Activated CD4-positive, alpha-beta T cell treated with anti-CD3 and anti-CD28 coated beads, Interleukin-2, amount 50 U/mL, for 48 hours (primary cell): ENCODE measurements at regions not wholly inside any gene's neighbourhood (a gene's known extent, or its start where the extent isn't known, plus 50 kb on each side); places are given as distances from the start of the nearest gene placed in this dataset.

Experiments used
- DNase-seq, 2 experiments: peaks; one replicate each; pipeline ENCODE4 v3.0.0-alpha.2; 2020

DNA sequence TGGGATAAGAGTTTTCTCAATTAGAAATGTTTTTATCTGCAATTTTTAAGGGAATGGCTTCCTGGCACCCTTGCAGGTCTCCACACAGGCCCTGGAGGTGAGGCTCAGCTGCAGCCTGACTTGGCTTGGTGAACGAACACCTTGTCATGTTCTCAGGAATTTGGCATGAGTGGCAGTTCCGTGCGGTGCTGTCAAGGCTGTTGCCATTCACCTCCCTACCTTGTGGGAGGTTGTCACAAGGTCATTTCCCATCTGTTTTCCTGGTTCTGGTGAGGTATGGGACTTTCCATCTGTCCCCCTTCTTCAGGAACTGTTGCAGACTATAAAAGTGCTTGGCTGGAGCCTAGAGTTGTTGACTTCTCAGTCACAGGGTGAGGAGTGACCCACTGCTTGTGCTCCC, 82.9 kb downstream of the ELOVL4 start:
- DNase-seq, result no peak

DNA sequence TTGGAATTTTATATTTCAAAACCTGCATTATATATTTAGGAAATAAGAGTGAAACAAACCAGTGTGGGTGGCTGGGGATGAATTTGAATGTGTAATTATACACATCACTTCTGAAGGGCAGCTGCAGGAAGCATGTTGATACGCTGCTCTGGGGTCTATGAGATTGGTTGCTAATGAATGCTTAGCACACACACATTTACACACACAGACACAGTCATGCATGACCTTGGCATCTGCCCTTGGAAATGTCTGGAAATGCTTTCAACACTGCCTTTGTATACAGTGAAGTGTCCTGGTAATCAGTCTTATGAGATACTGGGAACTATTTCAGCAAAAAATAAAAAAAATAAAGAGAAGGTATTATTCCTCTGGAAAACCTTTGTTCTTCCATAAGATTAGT, 83.4 kb downstream of the ELOVL4 start:
- no peak for DNase-seq

DNA sequence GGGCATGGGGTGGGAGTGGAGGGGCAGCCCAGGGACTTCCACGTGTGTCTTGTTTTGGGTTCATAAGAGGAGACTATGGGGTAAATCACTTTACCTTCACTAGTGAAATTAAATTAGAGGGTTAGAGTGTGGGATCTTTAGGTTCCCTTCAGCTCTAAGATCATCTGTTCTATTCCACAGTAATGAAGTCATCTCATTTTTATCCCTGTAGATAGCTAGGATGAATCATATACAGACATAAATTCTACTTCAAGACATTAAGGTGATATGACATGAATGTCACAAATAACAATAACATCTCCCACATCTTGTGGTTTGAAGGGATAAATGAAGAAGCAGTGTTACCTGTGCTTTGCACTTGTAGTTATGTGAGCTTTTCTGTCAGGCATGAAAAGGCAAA, 83.8 kb downstream of the ELOVL4 start:
- no peak for DNase-seq

DNA sequence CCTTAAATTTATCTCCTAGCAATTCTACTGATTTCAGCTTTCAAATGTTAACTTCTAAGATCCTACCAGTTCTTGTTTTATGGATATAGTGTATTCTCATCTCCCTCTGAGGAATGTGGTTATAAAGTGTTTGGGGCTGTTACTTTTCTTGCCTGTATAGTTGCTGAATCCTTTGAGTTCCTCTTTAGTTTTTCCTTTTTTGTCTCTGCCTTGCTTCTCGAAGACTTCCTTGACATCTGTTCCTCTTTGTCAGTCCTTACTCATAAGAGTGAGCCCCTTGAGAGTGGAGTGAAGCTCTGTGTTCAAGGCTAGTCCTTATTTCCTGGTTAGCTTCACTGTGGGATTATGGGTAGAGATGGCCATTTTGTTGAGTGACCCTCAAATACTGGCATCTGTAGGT, 84.6 kb downstream of the ELOVL4 start:
- no peak for DNase-seq

GRCh38 chr6:79862126-79862525, 85.2 kb downstream of the ELOVL4 start:
- no peak for DNase-seq

DNA sequence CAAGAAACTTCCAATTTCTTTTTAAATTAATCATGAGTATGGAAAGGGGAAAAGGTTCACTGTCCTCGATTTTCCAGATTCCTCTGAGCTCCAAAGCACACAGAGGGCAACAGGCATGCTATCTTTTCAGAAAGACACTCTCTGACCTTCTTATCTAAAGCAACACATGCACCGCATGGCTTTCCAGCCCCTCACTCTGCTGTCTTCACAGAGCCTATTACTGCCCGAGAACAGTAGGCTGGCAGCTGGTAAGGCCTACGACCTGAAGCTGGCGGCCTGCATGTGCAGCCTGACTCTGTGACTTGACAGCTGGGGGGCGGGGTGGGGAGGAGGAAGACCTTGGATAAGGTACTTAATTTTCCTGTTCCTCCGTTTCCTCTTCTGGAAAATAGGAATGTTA, 86.3 kb downstream of the ELOVL4 start:
- no peak for DNase-seq

GRCh38 chr6:79847426-79847825, 99.9 kb downstream of the ELOVL4 start:
- DNase-seq, result no peak

- no peak for DNase-seq
These were observed 104.8 kb downstream of the ELOVL4 start for GRCh38 chr6:79842376-79843040.

GRCh38 chr6:79841577-79842375, 105.6 kb downstream of the ELOVL4 start:
- no peak for DNase-seq

DNA sequence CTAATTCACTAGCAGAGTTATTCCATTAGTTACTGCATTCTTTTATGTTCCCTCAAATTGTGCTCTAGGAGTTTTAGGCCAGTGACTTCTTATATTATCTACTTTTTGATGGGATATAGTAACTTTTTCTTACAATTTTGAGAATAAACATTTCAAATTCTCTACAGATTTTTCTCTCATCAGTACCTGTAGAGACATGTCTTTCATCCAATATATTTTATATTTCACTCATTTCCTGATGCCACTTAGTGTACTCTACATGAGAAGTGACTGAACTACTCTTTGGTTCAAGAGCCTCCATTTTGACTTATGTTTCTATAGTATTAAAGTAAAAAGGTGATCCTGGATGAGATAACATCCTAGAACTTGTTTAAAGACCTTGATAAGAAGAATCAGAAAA, 108.5 kb downstream of the ELOVL4 start:
- no peak for DNase-seq

GRCh38 chr6:79833964-79834284, 113.4 kb downstream of the ELOVL4 start:
- no peak for DNase-seq

DNA sequence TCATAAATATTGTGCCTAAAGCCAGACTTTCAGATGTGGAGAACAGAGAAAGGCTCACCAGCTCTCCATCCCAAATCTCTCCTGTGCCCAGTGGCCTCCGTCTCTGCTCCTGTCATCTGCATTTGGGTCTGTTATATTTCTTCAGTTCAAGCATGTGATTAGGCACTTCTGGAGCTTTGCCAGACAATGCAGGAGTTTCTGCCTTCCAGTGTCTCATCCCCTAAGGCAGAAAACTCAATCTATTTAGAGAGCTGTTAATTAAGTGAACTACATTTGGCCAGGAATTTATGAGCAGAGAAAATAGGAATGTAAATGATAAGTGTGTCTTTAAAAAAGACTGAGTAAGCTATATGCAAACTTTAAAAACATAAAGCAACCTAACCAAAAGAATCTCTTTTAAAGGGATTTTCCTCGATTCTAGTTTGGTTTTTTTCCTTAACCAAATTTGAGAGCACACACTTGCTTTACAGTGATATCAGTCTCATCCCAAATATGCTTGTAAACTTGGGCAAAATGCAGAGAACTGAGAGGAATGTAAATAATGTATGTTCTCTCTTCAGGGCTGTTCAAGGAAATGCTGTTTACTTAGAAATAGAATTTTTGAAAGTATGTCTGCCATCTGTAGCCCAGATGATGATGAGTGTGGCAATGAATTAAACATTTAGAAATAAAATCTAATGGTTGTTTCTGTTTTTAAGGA, 113.9 kb downstream of the ELOVL4 start:
- no peak for DNase-seq

DNA sequence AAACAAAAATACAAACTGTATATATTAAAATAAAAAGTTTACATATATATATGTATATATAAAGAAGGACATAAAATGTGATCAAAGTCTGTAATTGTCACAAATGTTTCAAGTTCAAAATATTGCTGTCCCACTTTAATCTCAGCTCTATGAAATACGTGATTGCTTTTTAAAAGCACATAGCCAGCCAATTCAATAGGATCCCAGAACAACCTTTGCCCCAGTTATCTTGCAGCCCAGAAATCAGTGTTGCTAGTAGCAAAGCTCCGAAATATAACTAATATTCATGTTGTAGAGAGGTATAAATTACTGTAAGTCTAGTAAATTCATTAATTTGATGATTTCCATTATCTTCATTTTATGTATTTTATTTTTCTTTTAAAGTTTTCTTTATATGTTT, 114.6 kb downstream of the ELOVL4 start:
- no peak for DNase-seq

DNA sequence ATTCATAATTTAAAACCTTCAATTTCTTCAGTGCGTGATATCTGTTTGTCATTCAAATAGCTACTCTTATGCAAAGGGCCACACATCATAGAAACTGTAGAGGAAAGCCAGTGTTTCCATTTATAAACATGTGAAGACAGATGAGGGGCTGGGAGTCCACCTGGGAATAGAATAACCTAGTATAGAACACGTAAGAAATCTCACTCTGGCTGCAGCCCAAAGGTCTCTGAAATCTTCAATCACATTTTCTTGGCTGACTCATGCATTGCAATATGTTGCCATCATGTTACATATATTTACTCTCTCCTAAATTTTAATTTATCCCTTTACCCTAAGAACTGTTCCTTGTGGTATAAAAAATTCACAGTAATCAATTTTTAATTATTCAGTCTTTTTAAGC, 123.2 kb downstream of the ELOVL4 start:
- no peak for DNase-seq

DNA sequence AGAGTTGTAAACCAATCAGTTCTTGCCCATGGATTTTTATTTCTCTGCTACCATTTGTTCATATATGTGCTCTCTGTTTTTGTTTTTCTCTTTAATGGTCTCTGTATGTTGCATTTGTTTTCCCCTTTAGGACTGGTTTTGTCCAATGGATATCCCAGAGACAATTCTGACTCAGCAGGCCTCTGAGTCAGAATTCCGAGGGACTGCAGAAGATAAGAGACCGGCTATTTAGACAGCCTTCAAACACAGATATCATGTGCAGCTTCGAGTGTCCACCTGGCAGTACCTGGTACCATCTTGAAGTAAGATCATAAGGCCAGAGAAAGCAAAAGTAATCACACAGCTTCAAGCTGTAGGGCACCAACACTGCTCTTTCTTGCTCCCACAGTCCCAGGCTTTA, 125.5 kb downstream of the ELOVL4 start:
- no peak for DNase-seq

DNA sequence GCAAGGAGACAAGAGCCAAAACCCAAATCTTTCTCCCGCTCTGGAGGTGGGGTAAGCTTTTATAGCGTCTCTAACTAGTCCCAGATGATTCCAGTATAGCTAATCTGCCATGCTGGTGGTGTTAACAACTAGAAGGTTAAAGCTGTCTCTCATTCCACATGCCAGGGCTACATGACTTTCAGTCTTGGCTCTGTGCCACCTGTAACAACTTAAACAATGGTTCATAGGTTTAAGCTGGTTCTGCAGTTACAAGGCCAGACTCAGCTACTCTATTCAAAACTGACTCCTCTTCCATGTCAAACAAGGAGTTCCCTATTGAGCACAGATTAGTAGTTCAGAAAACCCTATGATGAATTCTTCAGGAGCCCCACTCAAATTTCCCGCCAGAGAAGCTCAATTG, 128.9 kb downstream of the ELOVL4 start:
- no peak for DNase-seq

GRCh38 chr6:79814940-79815339, 132.4 kb downstream of the ELOVL4 start:
- DNase-seq, result no peak

DNA sequence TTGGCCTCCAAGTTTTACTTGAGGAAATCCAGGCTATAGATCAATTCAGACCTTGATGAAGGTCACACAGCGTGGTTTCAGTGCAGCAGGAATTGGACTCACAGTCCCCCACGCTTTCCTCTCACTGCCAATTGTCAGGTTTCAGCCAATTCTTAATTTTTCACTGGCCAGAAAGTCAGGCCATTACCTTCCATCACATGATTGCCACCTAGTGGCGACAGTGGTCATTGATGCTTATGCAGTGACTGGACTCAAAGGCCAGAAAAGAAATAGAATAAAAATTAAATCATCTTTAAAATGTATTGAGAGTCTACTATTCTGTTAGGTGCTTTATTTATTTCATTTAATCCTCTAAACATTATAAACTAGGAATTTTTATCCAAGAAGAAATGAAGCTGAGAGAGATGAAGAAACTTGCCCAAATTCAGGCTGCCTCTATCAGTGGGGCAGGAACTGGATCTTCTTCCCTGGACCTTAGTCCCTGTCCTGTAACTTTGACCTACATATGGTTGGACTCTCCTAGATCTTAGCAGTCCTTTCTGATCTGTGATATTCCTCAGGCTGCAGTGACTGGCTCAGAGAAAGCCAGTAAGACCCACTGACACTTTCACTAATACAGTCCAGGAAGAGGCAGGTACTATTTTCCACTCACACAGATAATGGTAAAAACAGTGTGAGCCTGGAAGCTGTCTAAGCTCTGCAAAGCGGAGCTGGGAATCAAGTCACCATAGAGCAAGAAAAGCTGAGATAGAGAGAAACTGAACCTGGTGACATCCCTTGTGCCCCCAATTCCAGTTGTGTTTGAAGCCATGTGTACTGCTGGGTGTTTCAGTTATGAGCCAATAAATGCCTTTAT, 133.3 kb downstream of the ELOVL4 start:
- DNase-seq, result peak; percentile 72 to 79

DNA sequence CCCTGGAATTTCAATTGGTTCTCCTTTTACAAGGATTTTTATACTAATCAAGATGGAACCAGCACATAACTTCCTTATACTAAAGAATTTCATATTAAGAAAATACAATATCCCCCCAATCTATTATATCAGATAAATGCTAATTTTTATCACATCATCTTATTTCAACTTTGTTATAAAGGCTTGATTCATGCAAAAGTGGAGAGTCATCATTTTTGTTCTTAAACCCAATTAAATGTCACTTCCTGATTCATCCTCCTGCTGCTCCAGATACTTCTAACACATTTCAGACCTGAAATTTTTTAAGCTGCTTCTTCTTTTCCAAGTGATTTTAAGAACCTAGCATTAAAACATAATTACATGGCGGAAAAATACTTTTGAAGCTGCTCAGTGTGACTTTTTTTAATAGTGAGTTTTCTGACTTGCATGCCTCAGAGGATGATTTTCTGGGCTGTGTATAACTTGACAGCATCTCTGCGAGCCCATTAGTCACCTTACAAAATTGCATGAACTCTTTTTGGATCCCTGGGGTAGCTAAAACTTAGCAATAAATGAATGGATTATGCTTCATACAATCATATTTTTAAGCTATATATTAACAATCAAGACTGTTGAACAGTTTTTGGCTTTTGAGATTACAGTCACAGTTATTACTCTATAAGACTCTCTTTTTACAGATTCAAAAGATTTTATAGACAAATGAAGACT, 134.1 kb downstream of the ELOVL4 start:
- DNase-seq, result no peak

GRCh38 chr6:79812195-79812594, 135.2 kb downstream of the ELOVL4 start:
- DNase-seq, result no peak

DNA sequence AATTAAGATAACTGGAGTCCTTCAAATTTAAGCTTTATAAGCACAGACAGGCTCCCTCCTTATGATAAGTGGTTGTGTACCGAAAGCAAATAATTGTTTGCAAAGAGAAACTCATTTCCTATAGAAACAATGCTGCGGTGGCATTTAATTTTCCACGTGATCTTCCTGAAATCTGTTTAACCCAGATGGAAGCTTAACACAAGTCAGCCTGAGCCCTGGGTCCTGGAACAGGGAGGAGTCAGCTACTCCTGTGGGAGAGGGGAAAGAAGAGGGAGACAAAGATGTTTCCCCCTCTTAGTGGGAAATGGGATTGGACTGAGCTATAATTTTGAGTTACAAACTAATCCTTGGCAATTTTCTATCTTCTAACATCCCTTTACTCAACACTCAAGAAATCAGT, 136.5 kb downstream of the ELOVL4 start:
- DNase-seq, result no peak

DNA sequence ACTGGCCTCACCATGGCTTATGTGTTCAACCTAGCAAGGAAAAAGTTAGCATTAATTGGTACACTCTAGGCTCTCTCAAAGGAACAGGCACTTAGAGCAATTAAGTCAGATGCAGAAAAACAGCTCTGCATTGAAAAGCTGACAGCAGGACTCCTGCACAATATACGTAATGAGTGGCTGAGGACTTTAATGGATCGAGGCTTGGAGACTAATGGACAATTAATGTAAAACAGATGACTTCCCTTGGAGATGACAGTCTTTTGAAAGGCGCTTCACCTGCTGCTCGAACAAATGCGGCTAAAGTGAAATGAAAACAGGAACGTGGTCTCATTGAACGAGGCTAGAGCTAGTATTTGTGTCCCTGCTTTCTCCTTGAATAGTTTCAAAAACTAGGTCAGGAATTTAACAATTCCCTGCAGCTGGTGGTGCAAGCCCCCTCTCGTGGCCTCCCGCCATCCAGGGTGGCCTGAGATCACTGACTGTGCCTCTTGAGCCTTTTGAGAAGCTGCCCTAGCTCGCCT, 137.1 kb downstream of the ELOVL4 start:
- no peak for DNase-seq
